ENCODE measurements at regions not wholly inside any gene's neighbourhood (a gene's known extent, or its start where the extent isn't known, plus 50 kb on each side); places are given as distances from the start of the nearest gene placed in this dataset.

GRCh38 chr10:81096558-81096957 is 558.9 kb downstream of the SH2D4B start:
- Mint-ChIP-seq H3K9me3 (peaks cover 0 to 11% (median 3%) of the 10 kb centered on the region in 7 donors), H3K4me3 (no peak overlapping the region), H3K36me3 (no peaks in the 10 kb centered on the region), H3K4me1 (no peaks in the 10 kb centered on the region), H3K27me3 (ENCODE audit: low read depth in 3 of 3) (no peaks in the 10 kb centered on the region), H3K27ac (no peak overlapping the region)
- Histone ChIP-seq H3K9me3 (replicated peaks in 1 of 2; ENCODE audit: control insufficient read depth in 1 of 2, insufficient read depth in 1 of 2, low read length in 2 of 2) (peaks cover 0 to 2% of the 10 kb centered on the region in 2 donors), H3K4me3 (replicated peaks in 1 of 3; ENCODE audit: low read depth in 2 of 3, low read length in 3 of 3) (no peak overlapping the region), H3K36me3 (replicated peaks in 1 of 2; ENCODE audit: control insufficient read depth in 1 of 2, insufficient read depth in 2 of 2, low read length in 2 of 2) (no peaks in the 10 kb centered on the region), H3K79me2 (ENCODE audit: insufficient read depth, low read length) (no peaks in the 10 kb centered on the region), H3K27me3 (ENCODE audit: control insufficient read depth in 2 of 2, insufficient read depth in 2 of 2, low read length in 2 of 2) (no peaks in the 10 kb centered on the region), H3K4me1 (ENCODE audit: control insufficient read depth in 1 of 2, insufficient read depth in 2 of 2, low read length in 2 of 2) (no peaks in the 10 kb centered on the region), H3K27ac (ENCODE audit: low read depth in 1 of 2, low read length in 2 of 2) (no peak overlapping the region), H3K9ac (ENCODE audit: insufficient read depth, low read length, poor library complexity, severe bottlenecking) (no peak overlapping the region), H3K4me2 (replicated peaks; ENCODE audit: extremely low read depth, low read length, poor library complexity, severe bottlenecking) (no peak overlapping the region), H4K20me1 (ENCODE audit: insufficient read depth, low read length) (no peaks in the 10 kb centered on the region), H2AFZ (ENCODE audit: insufficient read depth, low read depth, low read length, poor library complexity, severe bottlenecking) (no peak overlapping the region)
- no CpG with 5 or more reads among the region's 1 CpG for WGBS (ENCODE audit: insufficient coverage)
- no peak for TF ChIP-seq CTCF (IDR thresholded peaks at IDR 0.05)
- no peak for DNase-seq
- intact Hi-C loops (cut with micrococcal nuclease): no loop called here

GRCh38 chr10:81101062-81101461 is 563.4 kb downstream of the SH2D4B start:
- Histone ChIP-seq H4K20me1 (ENCODE audit: insufficient read depth, low read length) (no peaks in the 10 kb centered on the region), H2AFZ (ENCODE audit: insufficient read depth, low read depth, low read length, poor library complexity, severe bottlenecking) (no peak overlapping the region), H3K4me3 (replicated peaks in 1 of 3; ENCODE audit: low read depth in 2 of 3, low read length in 3 of 3) (no peak overlapping the region), H3K27me3 (ENCODE audit: control insufficient read depth in 2 of 2, insufficient read depth in 2 of 2, low read length in 2 of 2) (no peaks in the 10 kb centered on the region), H3K36me3 (replicated peaks in 1 of 2; ENCODE audit: control insufficient read depth in 1 of 2, insufficient read depth in 2 of 2, low read length in 2 of 2) (no peaks in the 10 kb centered on the region), H3K4me2 (replicated peaks; ENCODE audit: extremely low read depth, low read length, poor library complexity, severe bottlenecking) (no peak overlapping the region), H3K4me1 (ENCODE audit: control insufficient read depth in 1 of 2, insufficient read depth in 2 of 2, low read length in 2 of 2) (no peaks in the 10 kb centered on the region), H3K9ac (ENCODE audit: insufficient read depth, low read length, poor library complexity, severe bottlenecking) (no peak overlapping the region), H3K9me3 (replicated peaks in 1 of 2; ENCODE audit: control insufficient read depth in 1 of 2, insufficient read depth in 1 of 2, low read length in 2 of 2) (peaks cover 0 to 2% of the 10 kb centered on the region in 2 donors), H3K79me2 (ENCODE audit: insufficient read depth, low read length) (no peaks in the 10 kb centered on the region), H3K27ac (ENCODE audit: low read depth in 1 of 2, low read length in 2 of 2) (no peak overlapping the region)
- no peak for DNase-seq
- Mint-ChIP-seq H3K4me3 (no peak overlapping the region), H3K4me1 (no peaks in the 10 kb centered on the region), H3K27ac (no peak overlapping the region), H3K9me3 (peaks cover 0 to 6% (median 2%) of the 10 kb centered on the region in 7 donors), H3K27me3 (ENCODE audit: low read depth in 3 of 3) (no peaks in the 10 kb centered on the region), H3K36me3 (no peaks in the 10 kb centered on the region)
- intact Hi-C loops (cut with micrococcal nuclease): no loop called here
- no peak for TF ChIP-seq CTCF (IDR thresholded peaks at IDR 0.05)
